Keratinocyte (primary cell): ENCODE measurements at regions not wholly inside any gene's neighbourhood (a gene's known extent, or its start where the extent isn't known, plus 50 kb on each side); places are given as distances from the start of the nearest gene placed in this dataset.

Source experiments
- CTCF ChIP-seq, 3 experiments: IDR thresholded peaks in 1 of 3; conservative IDR thresholded peaks in 1 of 3; optimal IDR thresholded peaks in 1 of 3; 2 replicates in 2 of 3; 3 replicates in 1 of 3; pipeline versions ENCODE3 to v1.5.1; 2011; ENCODE audit warnings: low read length in 3 of 3, mild to moderate bottlenecking in 3 of 3, moderate library complexity in 2 of 3, control low read depth in 1 of 3, inconsistent platforms in 1 of 3; ENCODE audit not compliant: insufficient read depth in 2 of 3; ENCODE audit errors: extremely low read depth in 1 of 3
- EZH2 ChIP-seq: IDR thresholded peaks from one replicate; pipeline ENCODE4 v1.6.1; 2012; ENCODE audit warnings: inconsistent platforms, mild to moderate bottlenecking, low read length, moderate library complexity

DNA sequence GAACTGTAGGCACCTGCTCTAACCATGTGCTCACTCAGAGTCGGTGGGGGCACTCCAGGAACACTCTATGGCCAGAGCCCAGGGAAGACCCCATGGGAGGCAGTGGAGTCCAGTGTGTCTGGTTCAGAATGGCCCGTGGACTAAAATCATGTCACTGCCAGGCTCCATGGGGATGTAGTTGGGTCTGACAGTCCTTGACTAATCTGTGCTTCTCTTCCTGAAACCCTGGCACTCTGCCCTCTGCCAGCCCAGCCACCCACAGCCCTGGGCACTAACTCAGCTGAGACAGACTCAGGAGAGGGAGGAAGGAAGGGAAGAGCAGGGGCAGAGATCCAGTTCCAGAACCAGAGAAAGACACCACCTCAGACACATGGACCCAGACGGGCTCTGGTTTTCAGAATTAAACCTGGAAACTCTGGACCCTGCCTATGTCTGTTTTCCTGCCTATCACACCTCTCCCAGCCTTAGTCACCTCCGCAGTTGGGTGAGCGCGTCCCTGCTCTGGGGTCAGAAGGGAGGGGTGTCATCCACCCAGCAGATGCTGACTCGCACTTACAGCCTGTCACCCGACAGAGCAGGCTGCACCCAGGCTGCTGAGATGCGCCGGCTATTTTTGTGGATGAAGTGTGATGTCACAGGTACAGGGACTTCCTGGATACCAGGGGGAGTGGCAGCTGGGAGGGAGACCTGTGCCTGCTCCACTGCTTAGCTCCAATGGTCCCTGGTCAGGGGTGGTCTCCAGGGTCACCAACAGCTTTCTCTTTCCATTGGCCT lies 56.8 kb upstream of the INSYN1 start:
- TF ChIP-seq CTCF (optimal IDR thresholded peaks at IDR 0.05 in 1 of 3, IDR thresholded peaks at IDR 0.05 in 1 of 3, conservative IDR thresholded peaks at IDR 0.05 in 1 of 3; ENCODE audit: extremely low read depth in 1 of 3, insufficient read depth in 2 of 3, low read length in 3 of 3) (no peak), EZH2 (no peak)
